HG03378 (cell line): ENCODE measurements at regions not wholly inside any gene's neighbourhood (a gene's known extent, or its start where the extent isn't known, plus 50 kb on each side); places are given as distances from the start of the nearest gene placed in this dataset.

ENCODE experiments used
- ATAC-seq: cut with Tn5 transposase; IDR thresholded peaks from one replicate; pipeline ENCODE4 v1.9.1; 2021; ENCODE audit warnings: mild to moderate bottlenecking, moderate library complexity; ENCODE audit not compliant: unreplicated experiment

GRCh38 chr5:8756498-8757084, 789.3 kb downstream of the SEMA5A start:
- ATAC-seq = no peak

GRCh38 chr5:8765886-8766285, 780.0 kb downstream of the SEMA5A start:
- ATAC-seq = no peak

GRCh38 chr5:8766448-8766847, 779.4 kb downstream of the SEMA5A start:
- ATAC-seq = no peak

- no peak for ATAC-seq
Observed at GRCh38 chr5:8767111-8767510, 778.8 kb downstream of the SEMA5A start.

GRCh38 chr5:8767746-8768145, 778.1 kb downstream of the SEMA5A start:
- ATAC-seq = no peak

- ATAC-seq = no peak
Observed at GRCh38 chr5:8769631-8770030, 776.2 kb downstream of the SEMA5A start.

- no peak for ATAC-seq
Observed at GRCh38 chr5:8770431-8770830, 775.4 kb downstream of the SEMA5A start.

GRCh38 chr5:8773046-8773615, 772.7 kb downstream of the SEMA5A start:
- ATAC-seq = no peak

GRCh38 chr5:8784692-8785091, 761.2 kb downstream of the SEMA5A start:
- ATAC-seq = no peak

- no peak for ATAC-seq
Observed at GRCh38 chr5:8788246-8788645, 757.6 kb downstream of the SEMA5A start.

GRCh38 chr5:8805653-8806052, 740.2 kb downstream of the SEMA5A start:
- ATAC-seq = no peak

- no peak for ATAC-seq
Observed at GRCh38 chr5:8807636-8808035, 738.2 kb downstream of the SEMA5A start.

GRCh38 chr5:8811581-8811980, 734.3 kb downstream of the SEMA5A start:
- no peak for ATAC-seq

- no peak for ATAC-seq
Observed at GRCh38 chr5:8813180-8813579, 732.7 kb downstream of the SEMA5A start.

GRCh38 chr5:8814105-8814504, 731.8 kb downstream of the SEMA5A start:
- no peak for ATAC-seq

GRCh38 chr5:8824371-8824770, 721.5 kb downstream of the SEMA5A start:
- ATAC-seq = no peak

GRCh38 chr5:8825139-8825757, 720.6 kb downstream of the SEMA5A start:
- no peak for ATAC-seq

GRCh38 chr5:8826508-8826907, 719.4 kb downstream of the SEMA5A start:
- ATAC-seq = no peak

- no peak for ATAC-seq
Observed at GRCh38 chr5:8827696-8828095, 718.2 kb downstream of the SEMA5A start.

GRCh38 chr5:8828596-8829322, 717.1 kb downstream of the SEMA5A start:
- no peak for ATAC-seq

GRCh38 chr5:8829323-8830029, 716.4 kb downstream of the SEMA5A start:
- no peak for ATAC-seq
